SK-N-SH (cell line): ENCODE measurements at regions not wholly inside any gene's neighbourhood (a gene's known extent, or its start where the extent isn't known, plus 50 kb on each side); places are given as distances from the start of the nearest gene placed in this dataset.

ENCODE experiments used
- CTCF ChIA-PET: fragments of 300-600, 350-600 bp; formaldehyde crosslinking; extraction: SDS; loops from one replicate; lab custom pipeline; 2021; lab: Yijun Ruan, JAX
- POLR2A ChIA-PET: fragments of 350-600 bp; sonication (Branson Sonifier 250); formaldehyde crosslinking; extraction: SDS; loops from one replicate; lab custom pipeline; 2020; ENCODE audit warnings: antibody characterized with exemption, inconsistent platforms; lab: Yijun Ruan, JAX
- DNase-seq: peaks from one replicate; pipeline ENCODE4 v3.0.0; 2012
- H2AFZ ChIP-seq: fragments of 200-600 bp; sonication (generic); 2 replicates; pipeline ENCODE4 v1.8.1; 2016; ENCODE audit warnings: antibody characterized with exemption, mild to moderate bottlenecking, low read depth
- H3F3A ChIP-seq: fragments of 200-600 bp; sonication (generic); replicated peaks from 2 replicates; pipeline ENCODE3; 2016; ENCODE audit warnings: antibody characterized with exemption, mild to moderate bottlenecking; ENCODE audit not compliant: insufficient read depth
- H3K27ac ChIP-seq, 2 experiments: fragments of 200-500 bp in 1 of 2; fragments of 200-600 bp in 1 of 2; sonication (Bioruptor generic) in 1 of 2; sonication (generic), shearing (Covaris generic) in 1 of 2; 2 replicates each; pipeline versions ENCODE4 v1.5.1 to v1.6.1; 2014 to 2016; ENCODE audit warnings: low read depth in 2 of 2, inconsistent platforms in 1 of 2, low read length in 1 of 2, mild to moderate bottlenecking in 1 of 2, mixed read lengths in 1 of 2
- H3K27me3 ChIP-seq: fragments of 200-600 bp; sonication (generic), shearing (Covaris generic); 2 replicates; pipeline ENCODE4 v1.6.1; 2016; ENCODE audit warnings: mixed run types; ENCODE audit not compliant: insufficient read depth
- H3K36me3 ChIP-seq, 2 experiments: fragments of 200-500 bp in 1 of 2; fragments of 200-600 bp in 1 of 2; sonication (Bioruptor generic) in 1 of 2; sonication (generic) in 1 of 2; replicated peaks in 1 of 2; 2 replicates each; pipeline versions ENCODE3 to v1.5.1; 2014 to 2016; ENCODE audit warnings: low read length in 1 of 2, mild to moderate bottlenecking in 1 of 2; ENCODE audit not compliant: insufficient read depth in 2 of 2, control insufficient read depth in 1 of 2
- H3K4me1 ChIP-seq, 2 experiments: fragments of 200-500 bp in 1 of 2; fragments of 200-600 bp in 1 of 2; sonication (Bioruptor generic) in 1 of 2; sonication (generic), shearing (Covaris generic) in 1 of 2; 2 replicates each; pipeline versions ENCODE4 v1.5.1 to v1.6.1; 2014 to 2016; ENCODE audit warnings: low read depth in 1 of 2, low read length in 1 of 2, mixed run types in 1 of 2; ENCODE audit not compliant: insufficient read depth in 2 of 2, control insufficient read depth in 1 of 2
- H3K4me2 ChIP-seq: fragments of 200-600 bp; sonication (generic), shearing (Covaris generic); 2 replicates; pipeline ENCODE4 v1.6.1; 2017; ENCODE audit warnings: mixed run types
- H3K4me3 ChIP-seq, 2 experiments: fragments of 200-500 bp in 1 of 2; fragments of 200-600 bp in 1 of 2; sonication (Bioruptor generic) in 1 of 2; sonication (generic), shearing (Covaris generic) in 1 of 2; 2 replicates each; pipeline versions ENCODE4 v1.5.1 to v1.8.1; 2014 to 2016; ENCODE audit warnings: low read depth in 2 of 2, inconsistent platforms in 1 of 2, low read length in 1 of 2, mild to moderate bottlenecking in 1 of 2, mixed read lengths in 1 of 2, moderate library complexity in 1 of 2
- H3K79me2 ChIP-seq: fragments of 200-600 bp; sonication (generic); 2 replicates; pipeline ENCODE4 v1.8.1; 2017; ENCODE audit warnings: mild to moderate bottlenecking; ENCODE audit not compliant: insufficient read depth
- H3K9ac ChIP-seq: fragments of 200-600 bp; sonication (generic); 2 replicates; pipeline ENCODE4 v1.6.1; 2017; ENCODE audit warnings: mixed run types
- H3K9me2 ChIP-seq: fragments of 200-600 bp; sonication (generic); 2 replicates; pipeline ENCODE4 v1.6.1; 2017; ENCODE audit warnings: mixed run types
- H3K9me3 ChIP-seq: fragments of 200-600 bp; sonication (generic); 2 replicates; pipeline ENCODE4 v1.6.1; 2017; ENCODE audit warnings: mixed run types, mild to moderate bottlenecking, moderate library complexity
- H4K20me1 ChIP-seq: fragments of 200-600 bp; sonication (generic); 2 replicates; pipeline ENCODE4 v1.6.1; 2017; ENCODE audit warnings: mild to moderate bottlenecking, mixed run types; ENCODE audit not compliant: insufficient read depth
- CTCF ChIP-seq: fragments of 200-600 bp; sonication (generic); IDR thresholded peaks from 2 replicates; pipeline ENCODE4 v1.6.1; 2017; ENCODE audit warnings: antibody characterized with exemption, mild to moderate bottlenecking, moderate library complexity
- FOSL2 ChIP-seq: IDR thresholded peaks from 2 replicates; pipeline ENCODE4 v1.4.0; 2012; ENCODE audit warnings: low read depth, mild to moderate bottlenecking, moderate library complexity, borderline replicate concordance
- FOXJ3 ChIP-seq: sonication (generic); formaldehyde crosslinking; IDR thresholded peaks from 2 replicates; pipeline ENCODE4 v1.5.1; 2020; ENCODE audit warnings: mild to moderate bottlenecking, missing genetic modification reagents
- JUND ChIP-seq: IDR thresholded peaks from 2 replicates; pipeline ENCODE4 v1.4.0; 2012
- NRF1 ChIP-seq: IDR thresholded peaks from 2 replicates; pipeline ENCODE4 v1.6.1; 2012; ENCODE audit warnings: low read depth, mild to moderate bottlenecking, low read length
- RAD21 ChIP-seq: IDR thresholded peaks from 2 replicates; pipeline ENCODE4 v1.6.1; 2012; ENCODE audit warnings: mild to moderate bottlenecking, low read length
- TAF1 ChIP-seq: IDR thresholded peaks from 2 replicates; pipeline ENCODE4 v1.6.1; 2012; ENCODE audit warnings: low read depth, mild to moderate bottlenecking, low read length, moderate library complexity, borderline replicate concordance
- TCF12 ChIP-seq: IDR thresholded peaks from 2 replicates; pipeline ENCODE4 v1.4.0; 2012
- WGBS: methylation state at CpG from one replicate; pipeline ENCODE4 v1.1.6; 2017; ENCODE audit warnings: low lambda C conversion rate; 5-methylcytosine and 5-hydroxymethylcytosine counted together
- TF ChIP-seq, protein P1 (sequence below): fragments of 150-350 bp; IDR thresholded peaks from 2 replicates; pipeline ENCODE4 v1.6.1; 2017; ENCODE audit warnings: antibody characterized with exemption, low read length, low read depth, borderline replicate concordance
- TF ChIP-seq, protein P2 (sequence below): IDR thresholded peaks from 2 replicates; pipeline ENCODE4; 2012

- TF ChIP-seq, protein P1, sequence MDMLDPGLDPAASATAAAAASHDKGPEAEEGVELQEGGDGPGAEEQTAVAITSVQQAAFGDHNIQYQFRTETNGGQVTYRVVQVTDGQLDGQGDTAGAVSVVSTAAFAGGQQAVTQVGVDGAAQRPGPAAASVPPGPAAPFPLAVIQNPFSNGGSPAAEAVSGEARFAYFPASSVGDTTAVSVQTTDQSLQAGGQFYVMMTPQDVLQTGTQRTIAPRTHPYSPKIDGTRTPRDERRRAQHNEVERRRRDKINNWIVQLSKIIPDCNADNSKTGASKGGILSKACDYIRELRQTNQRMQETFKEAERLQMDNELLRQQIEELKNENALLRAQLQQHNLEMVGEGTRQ, result no peak
These were observed 138.5 kb upstream of the AGR3 start (continued) for GRCh38 chr7:17020250-17020649.

DNA sequence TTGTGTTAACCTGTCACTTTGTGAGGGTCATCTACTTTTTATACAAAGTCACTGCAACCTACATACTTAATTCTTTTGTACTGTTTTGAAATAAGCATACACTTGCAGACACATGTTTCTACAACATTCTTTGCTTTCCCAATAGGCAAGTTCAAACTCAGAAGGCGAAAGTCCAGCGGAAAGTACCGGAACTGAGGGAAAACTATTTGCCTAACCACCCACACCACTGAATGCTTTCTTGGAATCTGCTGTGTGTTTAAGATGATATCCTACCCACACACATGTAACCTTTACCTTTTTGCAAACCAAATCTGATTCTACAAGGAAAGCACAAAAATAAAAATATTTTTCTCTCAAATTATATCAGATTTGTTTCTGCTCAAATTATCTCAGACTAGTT is 139.4 kb upstream of the AGR3 start:
- ChIA-PET CTCF (no interaction called here), POLR2A (no interaction called here)
- H3K9ac ChIP-seq, result no peak overlapping the region
- H3K9me3 ChIP-seq, result no peaks in the 10 kb centered on the region
- H3K27me3 ChIP-seq, result peaks cover 6% of the 10 kb centered on the region; the same call in 1 of the 2 replicates
- H3K27ac ChIP-seq, result no peak overlapping the region
- H3K4me1 ChIP-seq, result no peaks in the 10 kb centered on the region
- H4K20me1 ChIP-seq, result no peaks in the 10 kb centered on the region
- no peak for DNase-seq
- WGBS, result 15% methylated on average over 3 of the region's 3 CpGs
- H2AFZ ChIP-seq, result no peak overlapping the region
- no peaks in the 10 kb centered on the region for H3F3A ChIP-seq
- no peaks in the 10 kb centered on the region for H3K36me3 ChIP-seq
- no peak overlapping the region for H3K4me3 ChIP-seq
- no peaks in the 10 kb centered on the region for H3K79me2 ChIP-seq
- H3K9me2 ChIP-seq, result no peaks in the 10 kb centered on the region
- TF ChIP-seq FOXJ3 (CRISPR knock-in tag), result no peak
- no peak overlapping the region for H3K4me2 ChIP-seq

- H3K4me3 ChIP-seq, result no peak overlapping the region
- no peak overlapping the region for H3K4me2 ChIP-seq
- peaks cover 6% of the 10 kb centered on the region; the same call in 1 of the 2 replicates for H3K27me3 ChIP-seq
- no peaks in the 10 kb centered on the region for H3K79me2 ChIP-seq
- no peaks in the 10 kb centered on the region for H3K9me3 ChIP-seq
- ChIA-PET POLR2A (no interaction called here), CTCF (no interaction called here)
- no peak overlapping the region for H2AFZ ChIP-seq
- no peaks in the 10 kb centered on the region for H3F3A ChIP-seq
- H3K9ac ChIP-seq, result no peak overlapping the region
- H3K36me3 ChIP-seq, result no peaks in the 10 kb centered on the region
- H3K27ac ChIP-seq, result no peak overlapping the region
- no peaks in the 10 kb centered on the region for H4K20me1 ChIP-seq
- no peaks in the 10 kb centered on the region for H3K4me1 ChIP-seq
- DNase-seq, result no peak
- 6% methylated on average over 3 of the region's 3 CpGs for WGBS
- TF ChIP-seq JUND, result no peak
- TF ChIP-seq RAD21, result no peak
- TF ChIP-seq, protein P2, sequence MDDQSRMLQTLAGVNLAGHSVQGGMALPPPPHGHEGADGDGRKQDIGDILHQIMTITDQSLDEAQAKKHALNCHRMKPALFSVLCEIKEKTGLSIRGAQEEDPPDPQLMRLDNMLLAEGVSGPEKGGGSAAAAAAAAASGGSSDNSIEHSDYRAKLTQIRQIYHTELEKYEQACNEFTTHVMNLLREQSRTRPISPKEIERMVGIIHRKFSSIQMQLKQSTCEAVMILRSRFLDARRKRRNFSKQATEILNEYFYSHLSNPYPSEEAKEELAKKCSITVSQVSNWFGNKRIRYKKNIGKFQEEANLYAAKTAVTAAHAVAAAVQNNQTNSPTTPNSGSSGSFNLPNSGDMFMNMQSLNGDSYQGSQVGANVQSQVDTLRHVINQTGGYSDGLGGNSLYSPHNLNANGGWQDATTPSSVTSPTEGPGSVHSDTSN, result no peak
- no peak for TF ChIP-seq FOSL2
- no peak for TF ChIP-seq TAF1
- TF ChIP-seq NRF1, result no peak
- no peak for TF ChIP-seq CTCF
- TF ChIP-seq, protein P1, result no peak
- no peak for TF ChIP-seq TCF12
- TF ChIP-seq FOXJ3 (CRISPR knock-in tag), result no peak
- TF ChIP-seq, all 33 proteins: peak for 0
- no peaks in the 10 kb centered on the region for H3K9me2 ChIP-seq
These were observed 141.1 kb upstream of the AGR3 start for GRCh38 chr7:17022920-17023319.
